ENCODE measurements at regions not wholly inside any gene's neighbourhood (a gene's known extent, or its start where the extent isn't known, plus 50 kb on each side); places are given as distances from the start of the nearest gene placed in this dataset.

- Histone ChIP-seq H2AK5ac (ENCODE audit: insufficient read length, low read length) (no peak overlapping the region), H3K9me3 (ENCODE audit: control insufficient read depth, low read depth, low read length) (no peaks in the 10 kb centered on the region), H3T11ph (ENCODE audit: low read length) (no peak overlapping the region), H4K5ac (ENCODE audit: insufficient read length, low read depth, low read length) (no peak overlapping the region), H2BK120ac (ENCODE audit: low read depth, low read length, poor library complexity, severe bottlenecking) (no peak overlapping the region), H3K23ac (ENCODE audit: insufficient read length, low read depth, low read length) (no peak overlapping the region), H3K79me1 (ENCODE audit: insufficient read depth, low read depth, low read length, poor library complexity, severe bottlenecking) (no peaks in the 10 kb centered on the region), H3K18ac (ENCODE audit: insufficient read length, low read depth, low read length) (no peak overlapping the region), H3K4ac (ENCODE audit: low read depth, low read length) (no peak overlapping the region), H2BK5ac (ENCODE audit: insufficient read length, low read length) (no peak overlapping the region), H2AFZ (ENCODE audit: low read length) (no peak overlapping the region), H4K91ac (ENCODE audit: insufficient read length, low read depth, low read length) (no peak overlapping the region), H3K79me2 (ENCODE audit: insufficient read depth, low read length) (no peaks in the 10 kb centered on the region), H2BK15ac (ENCODE audit: low read depth, low read length) (no peak overlapping the region), H2BK20ac (ENCODE audit: low read depth, low read length, poor library complexity, severe bottlenecking) (no peak overlapping the region), H3K27ac (ENCODE audit: insufficient read length, low read depth, low read length) (no peak overlapping the region), H2BK12ac (ENCODE audit: insufficient read length, low read depth, low read length) (no peak overlapping the region), H3K56ac (ENCODE audit: insufficient read length, low read depth, low read length) (no peak overlapping the region), H3K14ac (ENCODE audit: insufficient read depth, low read length) (no peak overlapping the region), H4K8ac (replicated peaks; ENCODE audit: insufficient read length, low read depth, low read length) (no peak overlapping the region), H3K4me1 (ENCODE audit: insufficient read depth, low read length) (no peaks in the 10 kb centered on the region), H3K9ac (ENCODE audit: extremely low read depth, insufficient read length, low read length) (no peak overlapping the region), H3K4me2 (ENCODE audit: insufficient read depth, insufficient read length, low read length) (no peak overlapping the region), H3K23me2 (ENCODE audit: insufficient read length, low read depth, low read length, poor library complexity, severe bottlenecking) (no peaks in the 10 kb centered on the region), H3K27me3 (ENCODE audit: insufficient read depth, low read length) (no peaks in the 10 kb centered on the region), H4K20me1 (ENCODE audit: control insufficient read depth, insufficient read depth, insufficient read length) (no peaks in the 10 kb centered on the region)
- H3K9me3 Mint-ChIP-seq: no peaks in the 10 kb centered on the region
- H3K4me3 Mint-ChIP-seq: no peak overlapping the region
- TF ChIP-seq CTCF (conservative IDR thresholded peaks at IDR 0.05): no peak
- H3K27ac Mint-ChIP-seq: no peak overlapping the region
- WGBS (ENCODE audit: extremely low coverage, insufficient read length, low lambda C conversion rate): no CpG with 5 or more reads among the region's 4 CpGs
- H3K36me3 Mint-ChIP-seq (ENCODE audit: insufficient read depth in 1 of 3, low read depth in 3 of 3): no peaks in the 10 kb centered on the region
- DNase-seq: no peak
- H3K27me3 Mint-ChIP-seq (ENCODE audit: low read depth): no peaks in the 10 kb centered on the region
- no peaks in the 10 kb centered on the region for H3K4me1 Mint-ChIP-seq
These were observed 962.3 kb upstream of the RAG2 start for GRCh38 chr11:37560346-37560745.
